HG03039 (cell line): ENCODE measurements at regions not wholly inside any gene's neighbourhood (a gene's known extent, or its start where the extent isn't known, plus 50 kb on each side); places are given as distances from the start of the nearest gene placed in this dataset.
A peak's percentile ranks its signal among the peaks of the same experiment; 100 is the strongest.
"Not testable (repeated sequence)": the region's sequence is repeated elsewhere in the genome, so short reads cannot be mapped to it uniquely, and the experiment has no call there.

Experiments
- ATAC-seq: cut with Tn5 transposase; IDR thresholded peaks from one replicate; pipeline ENCODE4 v1.9.1; 2021; ENCODE audit warnings: mild to moderate bottlenecking, moderate library complexity; ENCODE audit not compliant: unreplicated experiment

DNA sequence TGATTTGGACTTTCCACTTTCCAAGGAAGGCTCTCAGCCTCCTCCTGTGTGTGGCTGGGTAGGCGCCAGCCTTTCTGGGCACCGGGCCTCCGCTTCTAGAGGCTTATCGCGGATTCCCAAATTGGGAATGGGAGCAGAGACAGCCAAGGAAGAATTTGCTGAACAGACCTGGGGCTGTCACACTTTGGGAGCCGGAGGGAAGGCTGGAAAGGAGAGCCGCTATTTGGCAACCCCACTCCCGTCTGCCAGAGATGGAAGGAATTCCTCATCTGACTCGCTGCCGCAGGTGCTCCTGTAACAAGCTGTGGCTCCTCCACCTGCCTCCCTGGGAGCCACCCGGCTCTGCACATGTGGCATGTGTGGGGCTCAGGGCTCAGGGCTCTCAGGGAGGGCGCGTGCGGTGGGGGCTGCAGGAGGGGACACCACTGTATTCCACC, 50.8 kb upstream of the ECHDC3 start:
- ATAC-seq = no peak

DNA sequence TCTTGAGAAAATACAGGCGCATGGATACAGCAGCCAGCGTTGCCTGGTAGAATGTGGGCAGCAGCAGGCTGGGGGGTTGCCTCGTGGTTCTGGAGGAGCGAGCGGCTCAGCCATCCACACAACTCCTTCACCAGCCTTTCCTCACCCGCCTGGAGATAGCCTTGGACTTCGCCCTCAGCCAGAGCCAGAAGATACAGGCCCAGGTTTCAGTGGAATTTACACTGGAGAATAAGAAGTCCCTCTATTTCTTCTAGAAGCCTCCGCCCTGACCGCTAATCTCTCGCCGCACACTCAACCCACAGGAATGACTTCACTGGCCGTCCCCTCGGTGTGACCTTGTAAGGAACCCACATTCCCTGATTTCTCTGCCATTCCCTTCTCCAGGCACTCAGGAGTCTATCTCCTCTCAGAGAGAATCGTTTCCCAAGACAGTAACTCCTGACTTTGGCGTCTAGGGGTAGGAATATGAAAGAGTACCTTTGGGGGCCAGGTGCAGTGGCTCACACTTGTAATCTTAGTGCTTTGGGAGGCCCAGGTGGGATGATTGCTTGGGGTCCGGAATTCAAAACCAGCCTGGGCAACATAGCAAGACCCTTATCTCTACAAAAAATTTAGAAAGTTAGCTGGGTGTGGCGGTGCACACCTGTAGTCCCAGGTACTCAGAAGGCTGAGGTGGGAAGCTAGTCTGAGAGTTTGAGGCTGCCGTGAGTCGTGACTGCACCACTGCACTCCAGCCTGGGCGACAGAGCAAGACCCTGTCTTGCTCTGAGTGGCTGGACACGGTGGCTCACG, 52.0 kb upstream of the ECHDC3 start:
- ATAC-seq = no peak

DNA sequence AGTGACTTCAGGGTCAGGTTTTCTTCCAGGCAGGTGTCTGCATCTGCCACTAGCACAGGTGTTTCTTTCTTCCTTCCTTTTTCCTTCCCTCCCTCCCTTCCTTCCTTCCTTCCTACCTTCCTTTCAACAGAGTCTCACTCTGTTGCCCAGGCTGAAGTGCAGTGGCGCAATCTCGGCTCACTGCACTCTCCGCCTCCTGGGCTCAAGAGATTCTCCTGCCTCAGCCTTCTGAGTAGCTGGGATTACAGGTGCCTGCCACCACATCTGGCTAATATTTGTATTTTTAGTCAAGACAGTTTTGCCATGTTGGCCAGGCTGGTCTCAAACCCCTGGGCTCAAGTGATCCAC, 53.8 kb upstream of the ECHDC3 start:
- ATAC-seq = not testable (repeated sequence)

DNA sequence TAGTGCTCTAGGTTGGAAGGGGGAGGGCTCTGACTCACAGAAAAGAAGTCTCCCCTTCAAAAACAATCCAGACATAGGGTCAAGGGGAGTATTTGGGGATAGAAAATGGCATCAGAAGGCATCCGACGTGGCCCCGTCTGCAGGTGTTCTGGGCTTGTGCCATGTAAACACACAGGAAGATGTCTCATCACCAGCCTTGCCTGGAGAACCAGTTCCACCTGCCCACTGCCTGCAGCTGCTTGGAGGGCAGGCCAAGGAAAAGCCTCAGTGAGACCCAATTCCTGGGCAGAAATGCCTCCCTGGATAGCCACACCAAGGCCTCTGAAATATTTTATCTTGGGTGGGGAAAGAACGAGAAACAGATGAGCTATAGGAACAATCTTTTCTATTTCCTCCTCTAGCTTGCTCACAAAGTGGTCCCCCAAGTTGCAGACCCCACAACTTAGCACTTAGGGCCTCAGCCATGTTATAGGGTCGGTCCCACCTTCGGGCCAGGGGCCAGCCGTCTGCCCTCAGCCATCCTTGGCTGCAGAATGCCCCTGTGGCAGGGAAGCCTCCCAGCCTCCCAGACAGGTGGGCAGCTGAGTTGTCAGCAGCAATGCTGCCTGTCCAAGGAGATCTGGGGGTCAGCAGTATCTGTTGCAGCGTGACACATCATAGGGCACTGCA, 54.3 kb upstream of the ECHDC3 start:
- no peak for ATAC-seq

DNA sequence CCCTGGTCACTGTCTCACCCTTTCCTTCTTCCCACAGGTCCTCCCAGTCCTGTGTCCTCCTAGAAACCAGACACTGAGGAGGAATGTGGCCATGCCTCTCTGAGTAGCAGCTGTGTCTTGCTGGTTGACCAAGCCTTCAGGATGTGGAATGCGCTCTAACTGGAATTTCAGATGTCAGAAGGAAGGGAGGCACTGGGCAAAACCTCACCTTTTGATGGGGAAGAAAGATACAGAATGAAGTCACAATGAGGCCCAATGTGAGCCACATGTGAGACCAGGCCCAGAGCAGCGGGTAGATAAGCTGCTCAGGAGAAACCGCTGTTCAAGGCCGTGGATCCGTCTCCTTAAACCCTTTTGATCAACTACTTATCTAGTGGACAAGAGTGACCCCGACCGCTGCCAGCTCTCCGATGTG, 54.8 kb upstream of the ECHDC3 start:
- no peak for ATAC-seq

DNA sequence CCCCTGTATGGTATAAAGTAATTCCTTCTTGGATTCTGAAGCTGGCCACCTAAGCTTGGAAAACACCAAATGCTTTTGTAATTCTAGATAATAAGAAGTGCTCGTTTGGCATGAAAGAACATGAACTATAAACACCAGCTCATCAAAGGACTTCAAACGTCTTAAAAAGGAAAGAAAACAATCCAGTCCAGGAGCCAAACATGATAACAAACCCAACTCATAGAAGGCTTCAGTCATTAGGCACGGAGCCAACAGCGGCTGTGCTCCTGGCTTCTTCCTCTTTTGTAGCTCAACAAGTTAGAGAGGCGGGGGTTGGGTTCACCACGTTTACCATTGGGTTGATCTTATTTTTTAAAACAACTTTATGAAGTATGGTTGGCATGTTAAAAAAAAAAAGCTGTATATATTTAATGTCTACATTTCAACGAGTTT, 56.4 kb upstream of the ECHDC3 start:
- ATAC-seq = no peak

DNA sequence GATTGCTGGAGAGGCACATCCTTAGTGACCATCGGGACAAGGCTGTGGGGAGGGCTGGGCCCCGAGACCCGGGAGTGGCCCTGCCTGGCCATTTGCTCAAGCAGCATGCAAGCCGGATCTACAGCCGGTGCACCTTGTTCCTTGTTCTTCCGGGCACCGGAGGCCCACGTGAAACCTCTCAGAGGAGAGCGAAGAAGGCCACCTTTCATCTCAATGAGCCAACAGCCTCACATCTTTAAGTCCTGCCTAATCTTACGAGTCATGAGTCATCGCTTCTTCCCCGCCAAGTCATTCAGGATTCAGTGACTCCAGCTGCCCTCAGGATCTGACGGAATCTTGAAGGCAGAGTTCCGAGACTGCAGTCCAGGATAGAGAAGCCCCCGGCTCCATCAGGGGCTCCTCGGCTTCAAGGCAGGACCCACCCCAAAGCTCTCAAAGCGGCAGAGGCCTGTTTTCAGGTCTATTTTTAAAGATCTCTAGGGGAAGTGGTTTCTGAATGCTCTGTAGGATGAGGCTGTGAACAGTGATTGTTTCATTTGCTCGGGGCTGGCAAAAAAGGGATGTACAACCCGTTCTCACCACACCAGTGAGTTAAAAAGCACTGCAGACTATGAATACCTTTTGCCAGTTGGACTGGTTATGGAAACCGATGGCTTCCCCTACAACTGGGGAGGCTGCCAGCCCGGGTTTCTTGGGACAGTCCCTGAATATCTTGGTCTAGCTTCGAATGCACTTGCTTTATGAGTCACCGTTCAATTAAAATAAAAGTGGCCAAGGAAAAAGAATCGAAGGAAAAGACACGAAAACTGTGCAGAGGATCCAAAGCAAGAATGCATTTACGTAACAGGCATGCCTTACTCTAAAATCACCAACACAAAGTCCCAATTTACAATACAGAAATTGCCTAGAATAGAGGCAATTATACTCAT, 57.2 kb upstream of the ECHDC3 start:
- peak; percentile 68 for ATAC-seq

DNA sequence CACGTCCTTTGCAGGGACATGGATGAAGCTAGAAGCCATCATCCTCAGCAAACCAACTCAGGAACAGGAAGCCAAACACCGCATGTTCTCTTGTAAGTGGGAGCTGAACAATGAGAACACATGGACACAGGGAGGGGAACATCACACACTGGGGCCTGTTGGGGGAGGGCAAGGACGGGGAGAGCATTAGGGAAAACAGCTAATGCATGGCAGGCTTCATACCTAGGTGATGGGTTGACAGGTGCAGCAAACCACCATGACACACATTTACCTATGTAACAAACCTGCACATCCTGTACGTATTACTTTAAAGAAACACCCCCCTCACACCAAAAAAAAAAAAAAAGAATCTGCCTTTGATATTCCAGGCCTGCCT, 57.9 kb upstream of the ECHDC3 start:
- ATAC-seq = not testable (repeated sequence)

DNA sequence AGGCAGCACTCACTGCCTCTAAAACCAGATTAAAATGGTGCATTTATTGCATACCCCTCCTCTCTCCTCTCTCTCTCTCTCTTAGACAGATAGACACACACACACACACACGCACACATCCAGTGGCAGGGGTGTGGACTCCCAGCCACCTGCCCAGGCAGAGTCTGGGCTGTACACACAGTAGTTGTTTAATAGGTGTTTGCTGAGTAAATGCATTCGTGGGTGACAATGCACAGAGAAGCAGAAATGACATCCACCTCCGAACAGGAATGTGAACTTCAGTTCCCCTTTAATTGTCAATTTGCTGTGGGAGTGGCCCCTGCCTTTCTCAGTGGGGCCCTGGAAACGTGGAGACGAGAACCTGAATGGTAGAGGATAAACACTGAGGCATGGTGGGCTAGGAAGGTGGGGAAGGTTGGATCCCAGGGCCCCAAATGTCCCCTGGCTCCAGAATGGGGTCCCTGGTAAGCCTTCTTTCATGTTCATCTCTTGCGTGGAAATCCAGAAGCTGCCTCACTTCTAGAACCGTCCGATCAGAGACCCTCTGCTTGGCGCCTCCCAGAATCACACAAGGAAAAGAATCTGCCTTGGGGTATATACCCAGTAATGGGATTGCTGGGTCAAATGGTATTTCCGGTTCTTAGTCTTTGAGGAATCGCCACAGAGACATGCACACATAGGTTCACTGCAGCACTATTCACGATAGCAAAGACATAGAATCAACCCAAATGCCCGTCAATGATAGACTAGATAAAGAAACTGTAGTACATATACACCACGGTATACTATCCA, 58.5 kb upstream of the ECHDC3 start:
- ATAC-seq = no peak

DNA sequence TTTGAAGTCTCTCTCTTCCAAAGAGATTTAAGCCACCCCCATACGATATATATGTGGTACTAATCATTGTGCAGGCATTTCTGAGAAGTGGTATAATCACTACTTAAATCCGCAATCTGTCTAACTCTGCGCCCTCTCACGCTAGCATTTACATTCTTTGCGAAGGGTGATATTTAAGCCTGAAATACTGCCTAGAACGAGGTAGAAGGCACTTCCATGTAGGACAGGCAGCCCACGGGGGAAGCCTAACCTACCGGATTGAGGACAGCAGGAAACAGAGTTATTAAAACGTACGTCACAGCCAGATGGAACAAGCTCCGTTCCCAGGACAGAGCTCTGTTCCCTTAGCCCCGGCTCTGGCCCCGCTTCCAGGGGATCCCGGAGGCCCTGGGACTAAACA, 59.3 kb upstream of the ECHDC3 start:
- no peak for ATAC-seq

DNA sequence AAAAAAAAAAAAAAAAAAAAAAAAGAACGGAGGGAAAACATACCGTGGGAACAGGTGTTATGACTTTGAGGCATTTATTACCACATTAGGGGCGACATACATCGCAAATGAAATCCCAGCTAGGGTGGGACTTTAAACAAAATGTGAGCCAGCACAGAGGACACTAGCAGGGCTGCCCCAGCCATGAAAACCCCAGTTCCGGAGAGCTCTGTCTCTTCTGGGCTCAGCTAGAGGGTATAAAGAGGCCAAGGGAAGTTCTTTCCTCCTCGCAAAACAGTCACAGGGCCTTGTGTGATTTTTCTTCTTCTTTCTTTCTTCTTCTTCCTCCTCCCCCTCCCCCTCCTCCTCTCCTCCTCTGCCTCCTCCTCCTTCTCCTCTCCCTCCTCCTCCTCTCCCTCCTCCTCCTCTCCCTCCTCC, 59.9 kb upstream of the ECHDC3 start:
- no peak for ATAC-seq

DNA sequence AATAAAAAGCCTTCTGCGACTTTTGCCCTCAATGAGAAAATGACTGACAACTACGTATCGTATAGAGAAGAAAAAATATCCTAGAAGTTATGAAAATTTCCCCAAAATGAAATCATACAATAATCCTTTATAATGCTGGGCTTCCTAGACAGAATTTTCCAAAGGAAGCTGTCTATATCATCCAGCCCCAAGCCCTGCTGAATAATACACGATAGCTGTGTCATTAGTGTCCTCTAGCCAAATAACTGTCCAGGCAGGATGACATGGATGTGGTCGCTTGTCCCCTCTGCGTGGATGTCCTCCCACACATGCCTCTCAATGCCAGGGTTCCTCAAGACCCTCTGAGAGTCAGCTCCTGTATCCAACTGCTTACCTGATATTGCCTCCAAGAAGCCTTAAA, 61.7 kb upstream of the ECHDC3 start:
- ATAC-seq = no peak

DNA sequence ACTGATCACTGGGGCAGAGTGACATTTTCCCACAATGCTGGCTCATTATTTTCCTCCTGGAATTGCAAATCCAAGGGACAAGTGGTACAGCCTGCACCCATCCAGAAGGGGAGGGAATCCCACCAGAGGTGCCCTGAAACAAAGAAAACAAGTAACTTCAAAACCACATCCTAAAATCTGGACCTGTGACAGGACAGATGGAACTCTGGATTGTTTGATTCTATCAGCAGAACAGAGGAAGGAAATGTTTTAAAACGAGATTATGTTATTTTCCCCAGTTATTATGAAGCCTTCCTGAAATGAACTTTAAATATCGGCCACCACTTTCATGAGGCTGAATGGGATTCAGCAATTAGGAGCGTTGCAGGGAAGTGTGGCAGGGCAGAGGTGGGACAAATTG, 62.2 kb upstream of the ECHDC3 start:
- ATAC-seq = no peak

DNA sequence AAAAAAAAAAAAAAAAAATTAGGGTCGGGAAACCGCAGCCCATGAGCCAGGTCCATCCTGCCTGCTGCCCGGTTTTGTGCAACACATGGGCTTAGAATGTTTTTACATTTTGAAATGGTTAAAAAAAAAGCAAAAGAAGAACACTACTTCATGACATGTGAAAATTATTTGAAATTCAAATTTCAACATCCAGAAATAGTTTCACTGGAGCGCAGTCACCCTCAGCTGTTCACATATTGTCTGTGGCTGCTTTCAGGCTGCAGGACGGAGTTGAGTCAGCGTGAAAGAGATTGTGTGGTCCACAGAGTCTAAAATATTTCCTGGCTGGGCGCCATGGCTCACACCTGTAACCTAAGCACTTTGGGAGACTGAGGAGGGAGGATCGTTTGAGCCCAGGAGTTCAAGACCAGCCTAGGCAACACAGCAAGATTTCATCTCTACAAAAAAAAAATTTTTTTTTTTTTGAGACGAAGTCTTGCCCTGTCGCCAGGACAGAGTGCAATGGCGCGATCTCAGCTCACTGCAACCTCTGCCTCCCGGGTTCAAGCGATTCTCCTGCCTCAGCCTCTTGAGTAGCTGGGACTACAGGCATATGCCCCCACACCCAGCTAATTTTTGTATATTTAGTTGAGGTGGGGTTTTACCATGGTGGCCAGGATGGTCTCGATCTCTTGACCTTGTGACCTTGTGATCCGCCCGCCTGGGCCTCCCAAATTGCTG, 63.9 kb upstream of the ECHDC3 start:
- ATAC-seq = peak; percentile 88

DNA sequence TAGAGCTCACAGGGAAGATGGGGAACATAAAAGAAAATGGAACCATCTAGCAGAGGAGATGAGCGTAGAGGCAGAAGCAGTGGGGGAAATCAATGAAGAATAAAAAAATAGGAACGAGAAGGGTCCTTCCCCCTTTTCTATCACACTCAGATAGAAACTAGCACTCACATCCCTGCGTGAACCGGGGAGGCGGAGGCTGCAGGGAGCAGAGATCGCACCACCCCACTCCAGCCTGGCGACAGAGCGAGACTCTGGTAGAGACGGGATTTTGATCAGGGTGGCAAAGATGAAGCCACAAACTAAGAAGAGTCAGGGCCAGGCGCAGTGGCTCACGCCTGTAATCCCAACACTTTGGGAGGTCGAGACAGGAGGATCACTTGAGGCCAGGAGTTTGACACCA, 64.7 kb upstream of the ECHDC3 start:
- ATAC-seq = no peak

DNA sequence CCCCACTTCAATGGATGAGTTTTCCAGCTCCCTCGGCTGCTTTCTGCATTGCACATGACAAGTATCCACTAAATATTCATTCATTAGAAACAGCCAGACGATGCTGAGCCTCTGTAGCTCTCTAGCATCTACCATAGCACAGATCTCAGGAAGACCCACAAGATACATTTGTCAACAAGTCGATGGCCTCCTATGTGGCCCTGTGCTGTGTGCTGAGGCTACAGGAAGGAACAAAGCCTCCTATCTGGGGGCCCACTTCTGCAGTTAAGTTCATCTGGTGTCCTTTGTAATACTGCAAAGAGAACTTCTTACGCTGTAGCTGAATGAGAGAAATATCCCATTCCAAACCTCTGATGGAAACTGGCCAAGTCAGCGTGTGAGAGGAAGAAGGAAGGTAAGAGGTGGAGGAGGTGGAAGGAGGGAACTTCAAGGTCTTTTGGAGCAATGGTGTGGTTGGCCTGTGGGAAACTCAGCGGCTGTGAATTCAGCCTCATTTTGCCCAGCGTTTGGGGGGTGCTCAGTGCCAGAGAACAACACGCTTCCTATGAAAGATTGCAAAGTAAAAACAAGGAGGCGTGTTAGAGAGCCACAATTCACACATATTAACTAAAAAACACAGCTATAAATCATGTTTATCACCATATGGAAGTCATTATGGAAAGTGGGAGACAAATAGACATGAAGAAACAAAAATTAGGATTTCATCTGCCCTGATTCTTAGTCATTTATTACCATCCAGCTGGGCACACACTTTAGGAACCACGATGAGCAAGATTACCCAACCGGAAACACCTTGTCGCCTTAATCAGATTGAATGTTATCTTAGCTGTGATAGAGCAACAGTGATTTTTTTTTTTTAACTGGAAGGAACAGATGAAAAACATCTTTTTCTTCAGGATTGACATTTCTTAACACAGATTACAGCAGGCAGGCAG, 62.2 kb upstream of the USP6NL start:
- no peak for ATAC-seq

DNA sequence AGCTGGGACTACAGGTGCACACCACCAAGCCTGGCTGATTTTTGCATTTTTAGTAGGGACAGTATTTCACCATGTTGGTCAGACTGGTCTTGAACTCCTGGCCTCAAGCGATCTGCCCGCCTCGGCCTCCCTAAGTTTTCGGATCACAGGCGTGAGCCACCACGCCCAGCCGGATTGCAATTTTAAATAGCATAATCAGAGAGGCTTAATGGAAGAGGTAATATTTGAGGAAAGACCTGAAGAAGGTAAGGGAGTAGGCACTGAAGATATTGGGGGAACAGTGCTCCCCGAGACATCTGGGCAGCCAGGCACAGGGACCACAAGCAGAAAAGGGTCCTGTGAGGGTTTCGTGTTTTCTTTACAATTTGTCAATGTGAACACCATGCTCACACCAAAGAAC, 61.4 kb upstream of the USP6NL start:
- ATAC-seq = no peak

DNA sequence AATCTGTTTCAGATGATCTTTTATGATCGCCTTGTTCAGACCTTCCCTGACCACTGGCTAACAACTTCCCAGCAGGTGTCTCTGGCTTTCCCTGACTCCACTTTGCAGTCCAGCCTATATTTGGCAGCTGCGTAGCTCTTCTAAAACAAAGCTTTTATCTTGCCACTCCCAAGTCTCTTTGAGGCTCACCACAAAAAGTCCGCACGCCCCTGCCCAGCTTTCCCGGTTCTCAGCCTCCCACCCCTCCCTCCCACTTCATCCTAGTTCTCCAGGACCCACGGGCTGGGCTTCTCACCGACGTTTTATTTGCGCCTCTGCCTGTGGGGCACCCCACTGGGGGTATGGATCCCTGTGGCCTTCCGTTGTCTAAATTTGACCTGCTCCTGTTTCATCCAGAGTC, 58.9 kb upstream of the USP6NL start:
- no peak for ATAC-seq
